Spinal cord (tissue), 9 donors: ENCODE measurements at regions not wholly inside any gene's neighbourhood (a gene's known extent, or its start where the extent isn't known, plus 50 kb on each side); places are given as distances from the start of the nearest gene placed in this dataset.

Experiments used
- DNase-seq, 6 donors: peaks; one replicate each; pipeline versions ENCODE4 v3.0.0 to v3.0.0-alpha.2; 2013 to 2015; ENCODE audit warnings: low spot score in 6 of 6, low read depth in 4 of 6
- H3K27ac ChIP-seq: one replicate; pipeline ENCODE4 v1.5.1; 2013; ENCODE audit warnings: low read depth, low read length, control low read depth
- H3K27me3 ChIP-seq: one replicate; pipeline ENCODE4 v1.6.1; 2013; ENCODE audit warnings: low read length; ENCODE audit not compliant: control insufficient read depth, insufficient read depth
- H3K36me3 ChIP-seq: one replicate; pipeline ENCODE4 v1.6.1; 2013; ENCODE audit warnings: low read length; ENCODE audit not compliant: control insufficient read depth, insufficient read depth
- H3K4me1 ChIP-seq: one replicate; pipeline ENCODE4 v1.6.1; 2013; ENCODE audit warnings: low read length; ENCODE audit not compliant: control insufficient read depth, insufficient read depth
- H3K4me3 ChIP-seq: one replicate; pipeline ENCODE4 v1.5.1; 2013; ENCODE audit warnings: low read depth, low read length, control low read depth
- H3K9me3 ChIP-seq: one replicate; pipeline ENCODE4 v1.6.1; 2013; ENCODE audit warnings: low read length; ENCODE audit not compliant: control insufficient read depth, insufficient read depth
- WGBS: methylation state at CpG from one replicate; pipeline ENCODE4 v1.1.5; 2013; ENCODE audit warnings: missing lambda C conversion rate; ENCODE audit not compliant: insufficient coverage; 5-methylcytosine and 5-hydroxymethylcytosine counted together
- donor health status: healthy.

DNA sequence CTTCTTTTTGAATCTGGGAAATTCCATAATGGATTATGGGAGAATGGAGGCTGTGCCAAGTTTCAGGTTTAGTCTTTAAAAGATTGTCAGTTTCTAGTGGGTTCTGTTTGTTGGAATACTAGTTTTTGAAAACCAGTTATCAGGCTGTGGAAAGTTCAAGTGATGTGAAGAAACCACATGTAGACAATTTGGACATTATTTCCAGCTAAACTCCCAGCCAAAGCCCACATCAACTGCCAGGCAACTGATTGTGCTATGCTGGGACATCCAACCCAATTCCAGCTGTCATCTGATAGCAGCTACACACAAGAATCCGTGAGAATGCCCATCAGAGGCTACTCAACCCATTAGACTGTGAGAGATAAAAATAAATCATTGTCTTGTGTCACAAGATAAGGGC lies 546.1 kb upstream of the ADAMTS5 start:
- H3K27me3 ChIP-seq, result no peaks in the 10 kb centered on the region
- no CpG with 5 or more reads among the region's 1 CpG for WGBS
- H3K27ac ChIP-seq, result no peak overlapping the region
- H3K4me1 ChIP-seq, result no peaks in the 10 kb centered on the region
- no peaks in the 10 kb centered on the region for H3K9me3 ChIP-seq
- no peaks in the 10 kb centered on the region for H3K36me3 ChIP-seq
- no peak for DNase-seq
- H3K4me3 ChIP-seq, result no peak overlapping the region

GRCh38 chr21:27511233-27511632 lies 544.3 kb upstream of the ADAMTS5 start:
- Histone ChIP-seq H3K27ac (no peak overlapping the region), H3K36me3 (no peaks in the 10 kb centered on the region), H3K4me3 (no peak overlapping the region), H3K4me1 (no peaks in the 10 kb centered on the region), H3K9me3 (no peaks in the 10 kb centered on the region), H3K27me3 (no peaks in the 10 kb centered on the region)
- no peak for DNase-seq

DNA sequence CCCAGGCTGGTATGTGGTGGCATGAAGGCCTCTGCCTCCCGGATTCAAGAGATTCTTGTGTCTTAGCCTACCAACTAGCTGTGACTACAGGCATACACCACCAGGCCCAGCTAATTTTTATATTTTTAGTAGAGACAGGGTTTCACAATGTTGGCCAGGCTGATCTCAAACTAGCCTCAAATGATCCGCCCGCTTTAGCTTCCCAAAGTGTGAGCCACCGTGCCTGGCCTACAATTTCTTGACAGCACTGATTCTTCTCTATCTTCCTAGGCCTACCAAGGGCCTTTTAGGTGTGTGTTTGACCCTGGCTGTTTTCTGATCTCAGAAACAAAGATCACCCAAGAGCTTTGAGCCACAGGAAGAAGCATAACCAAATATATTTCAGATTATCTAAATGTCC lies 540.8 kb upstream of the ADAMTS5 start:
- Histone ChIP-seq H3K9me3 (no peaks in the 10 kb centered on the region), H3K27me3 (no peaks in the 10 kb centered on the region), H3K4me3 (no peak overlapping the region), H3K36me3 (no peaks in the 10 kb centered on the region), H3K4me1 (no peaks in the 10 kb centered on the region), H3K27ac (no peak overlapping the region)
- DNase-seq, result no peak
- no CpG with 5 or more reads among the region's 4 CpGs for WGBS

GRCh38 chr21:27505516-27505915 lies 538.6 kb upstream of the ADAMTS5 start:
- Histone ChIP-seq H3K4me3 (no peak overlapping the region), H3K4me1 (no peaks in the 10 kb centered on the region), H3K27ac (no peak overlapping the region), H3K36me3 (no peaks in the 10 kb centered on the region), H3K9me3 (no peaks in the 10 kb centered on the region), H3K27me3 (no peaks in the 10 kb centered on the region)
- DNase-seq, result no peak
- WGBS, result no CpG with 5 or more reads among the region's 1 CpG

- H3K36me3 ChIP-seq, result no peaks in the 10 kb centered on the region
- WGBS, result no CpG with 5 or more reads among the region's 3 CpGs
- DNase-seq, result no peak
- no peaks in the 10 kb centered on the region for H3K9me3 ChIP-seq
- H3K4me1 ChIP-seq, result no peaks in the 10 kb centered on the region
- H3K27me3 ChIP-seq, result no peaks in the 10 kb centered on the region
- no peak overlapping the region for H3K4me3 ChIP-seq
- no peak overlapping the region for H3K27ac ChIP-seq
Observed at GRCh38 chr21:27502801-27503200, 535.9 kb upstream of the ADAMTS5 start.

- no peak overlapping the region for H3K4me3 ChIP-seq
- no peak for DNase-seq
- no peaks in the 10 kb centered on the region for H3K36me3 ChIP-seq
- no peak overlapping the region for H3K27ac ChIP-seq
- H3K9me3 ChIP-seq, result no peaks in the 10 kb centered on the region
- H3K27me3 ChIP-seq, result no peaks in the 10 kb centered on the region
- no peaks in the 10 kb centered on the region for H3K4me1 ChIP-seq
- WGBS, result 38% methylated on average over 1 of the region's 3 CpGs
Observed at GRCh38 chr21:27498025-27498424, 531.1 kb upstream of the ADAMTS5 start.

GRCh38 chr21:27495836-27496235 lies 528.9 kb upstream of the ADAMTS5 start:
- H3K4me3 ChIP-seq, result no peak overlapping the region
- H3K9me3 ChIP-seq, result no peaks in the 10 kb centered on the region
- no peak for DNase-seq
- no peaks in the 10 kb centered on the region for H3K4me1 ChIP-seq
- H3K36me3 ChIP-seq, result no peaks in the 10 kb centered on the region
- no peak overlapping the region for H3K27ac ChIP-seq
- no CpG with 5 or more reads among the region's 1 CpG for WGBS
- H3K27me3 ChIP-seq, result no peaks in the 10 kb centered on the region

DNA sequence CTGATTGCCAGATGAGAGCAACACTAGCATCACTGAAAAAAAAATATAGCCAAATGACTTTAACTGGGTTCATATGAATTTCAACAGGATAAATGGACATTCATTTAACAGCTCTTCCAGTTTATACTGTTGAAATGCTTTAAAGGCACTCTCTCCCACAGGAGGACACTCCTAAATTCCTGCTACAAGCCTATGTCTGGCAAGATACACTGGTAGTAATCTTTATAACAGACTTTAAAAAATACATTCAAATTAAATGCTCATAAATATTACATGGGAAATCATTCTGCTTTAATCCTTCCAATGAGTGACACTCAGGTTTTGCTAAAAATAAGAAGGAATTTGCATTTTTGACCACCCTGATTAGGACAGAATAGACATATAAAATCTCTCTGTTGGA lies 526.7 kb upstream of the ADAMTS5 start:
- no peak for DNase-seq
- Histone ChIP-seq H3K27ac (no peak overlapping the region), H3K36me3 (no peaks in the 10 kb centered on the region), H3K9me3 (no peaks in the 10 kb centered on the region), H3K4me3 (no peak overlapping the region), H3K27me3 (no peaks in the 10 kb centered on the region), H3K4me1 (no peaks in the 10 kb centered on the region)

DNA sequence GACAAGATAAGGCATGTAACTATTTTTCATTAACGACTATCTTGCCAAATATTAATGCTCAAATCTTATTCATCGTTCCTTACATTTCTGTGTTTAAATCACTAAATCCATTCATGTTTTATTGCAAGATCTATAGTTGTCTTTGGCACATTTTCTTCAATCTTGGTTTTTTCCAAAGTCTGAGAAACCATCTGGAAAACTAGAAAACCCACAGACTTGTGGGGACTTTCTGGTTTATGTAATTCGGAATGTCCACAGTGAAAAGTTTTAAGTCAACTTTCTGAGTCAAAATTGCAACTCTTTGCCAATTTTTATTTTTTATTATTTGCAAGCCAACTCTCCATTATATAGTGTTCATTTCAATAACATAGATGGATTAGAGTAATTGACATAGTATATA lies 520.8 kb upstream of the ADAMTS5 start:
- Histone ChIP-seq H3K27ac (no peak overlapping the region), H3K4me1 (no peaks in the 10 kb centered on the region), H3K9me3 (peaks cover 1% of the 10 kb centered on the region), H3K4me3 (no peak overlapping the region), H3K27me3 (no peaks in the 10 kb centered on the region), H3K36me3 (no peaks in the 10 kb centered on the region)
- 80% methylated on average over 1 of the region's 3 CpGs for WGBS
- no peak for DNase-seq

DNA sequence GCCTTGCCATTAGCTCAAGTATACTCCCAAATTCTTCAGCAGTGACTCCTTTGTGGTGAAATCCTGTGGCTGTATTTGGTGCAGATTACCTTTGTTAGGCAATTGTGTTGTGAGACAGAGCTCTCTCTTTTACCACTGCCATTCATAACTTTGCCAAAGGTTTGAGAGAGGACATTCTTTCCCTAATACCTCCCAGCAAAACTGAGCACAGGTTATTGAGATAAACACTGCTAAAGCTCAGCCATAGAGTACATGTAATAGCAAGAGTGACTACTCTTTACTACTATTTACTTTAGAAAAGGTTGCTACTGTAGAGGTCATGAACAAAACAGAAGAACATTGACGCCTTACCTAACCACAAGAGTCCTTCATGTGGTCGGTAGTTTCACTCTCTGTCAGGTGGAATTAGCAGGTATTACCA lies 514.0 kb upstream of the ADAMTS5 start:
- no peak overlapping the region for H3K4me3 ChIP-seq
- no peak overlapping the region for H3K27ac ChIP-seq
- H3K36me3 ChIP-seq, result no peaks in the 10 kb centered on the region
- 90% methylated on average over 2 of the region's 2 CpGs for WGBS
- H3K27me3 ChIP-seq, result no peaks in the 10 kb centered on the region
- H3K4me1 ChIP-seq, result no peaks in the 10 kb centered on the region
- no peak for DNase-seq
- peaks cover 1% of the 10 kb centered on the region for H3K9me3 ChIP-seq

DNA sequence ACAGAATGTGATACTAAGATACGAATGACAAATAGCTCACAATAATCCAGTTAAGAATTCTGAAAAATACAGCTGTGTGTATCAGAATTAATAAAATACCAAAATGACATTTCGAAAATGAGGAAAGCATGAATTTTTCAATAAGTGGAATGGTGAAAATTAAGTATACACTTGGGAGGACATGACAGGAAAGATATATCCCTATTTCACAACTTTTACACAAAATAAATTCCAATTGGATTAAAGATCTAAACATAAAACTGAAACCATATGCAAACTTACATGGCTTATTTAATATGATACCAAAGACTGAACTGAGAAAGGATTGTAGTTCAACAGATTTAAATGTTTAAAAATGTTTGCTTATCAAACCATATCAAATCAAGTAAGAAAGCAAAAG lies 510.4 kb upstream of the ADAMTS5 start:
- no peak overlapping the region for H3K27ac ChIP-seq
- WGBS, result no CpG with 5 or more reads among the region's 2 CpGs
- DNase-seq, result no peak
- no peaks in the 10 kb centered on the region for H3K9me3 ChIP-seq
- H3K4me1 ChIP-seq, result no peaks in the 10 kb centered on the region
- no peaks in the 10 kb centered on the region for H3K27me3 ChIP-seq
- H3K4me3 ChIP-seq, result no peak overlapping the region
- H3K36me3 ChIP-seq, result no peaks in the 10 kb centered on the region
